ENCODE measurements at regions not wholly inside any gene's neighbourhood (a gene's known extent, or its start where the extent isn't known, plus 50 kb on each side); places are given as distances from the start of the nearest gene placed in this dataset.

DNA sequence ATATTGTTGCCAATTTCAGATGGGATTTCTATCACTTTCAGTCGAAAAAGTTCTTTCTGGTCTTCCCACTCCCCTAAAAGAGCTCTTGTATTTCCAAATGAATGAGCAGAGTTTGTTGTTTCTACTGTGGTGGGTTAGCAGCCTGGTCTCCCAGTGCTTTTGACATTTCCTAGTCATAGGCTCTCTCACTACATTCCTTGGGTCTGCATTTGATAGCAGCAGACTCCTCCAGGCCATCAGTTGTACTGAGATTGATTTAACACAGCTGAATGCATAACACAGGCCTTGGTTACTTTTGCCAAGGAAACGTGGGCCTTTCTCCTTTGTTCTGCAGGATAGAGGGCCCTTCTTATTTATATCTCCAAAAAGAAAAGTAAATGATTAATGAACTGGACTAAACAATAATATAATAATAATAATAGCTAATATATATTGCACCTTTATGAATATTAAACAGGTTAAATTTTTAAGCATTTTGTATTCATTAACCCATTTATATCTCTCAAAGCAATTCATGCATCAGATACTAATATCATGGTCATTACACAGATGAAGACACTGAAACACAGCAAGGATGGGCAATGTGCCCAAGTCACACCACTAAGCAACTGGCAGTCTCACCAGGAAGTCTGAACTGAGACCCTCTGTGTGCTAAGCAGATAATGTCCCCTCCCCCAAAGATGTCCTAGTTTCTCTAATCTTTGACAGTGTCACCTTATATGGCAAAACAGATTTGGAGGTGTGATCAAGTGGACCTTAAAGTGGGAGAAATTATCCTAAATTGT, 1579.2 kb downstream of the AACS start:
- no peak overlapping the region for H3K27ac ChIP-seq (ENCODE audit: poor library complexity, severe bottlenecking)
- no peaks in the 10 kb centered on the region for H3K9me3 ChIP-seq (ENCODE audit: severe bottlenecking)
- H3K36me3 ChIP-seq (ENCODE audit: low read depth), result no peaks in the 10 kb centered on the region
- H3K4me1 ChIP-seq (ENCODE audit: insufficient read depth, poor library complexity, severe bottlenecking), result no peaks in the 10 kb centered on the region
- no peaks in the 10 kb centered on the region for H3K27me3 ChIP-seq (ENCODE audit: insufficient read depth, poor library complexity, severe bottlenecking)
- no peak overlapping the region for H3K4me3 ChIP-seq (ENCODE audit: severe bottlenecking)
- TF ChIP-seq, protein P1, sequence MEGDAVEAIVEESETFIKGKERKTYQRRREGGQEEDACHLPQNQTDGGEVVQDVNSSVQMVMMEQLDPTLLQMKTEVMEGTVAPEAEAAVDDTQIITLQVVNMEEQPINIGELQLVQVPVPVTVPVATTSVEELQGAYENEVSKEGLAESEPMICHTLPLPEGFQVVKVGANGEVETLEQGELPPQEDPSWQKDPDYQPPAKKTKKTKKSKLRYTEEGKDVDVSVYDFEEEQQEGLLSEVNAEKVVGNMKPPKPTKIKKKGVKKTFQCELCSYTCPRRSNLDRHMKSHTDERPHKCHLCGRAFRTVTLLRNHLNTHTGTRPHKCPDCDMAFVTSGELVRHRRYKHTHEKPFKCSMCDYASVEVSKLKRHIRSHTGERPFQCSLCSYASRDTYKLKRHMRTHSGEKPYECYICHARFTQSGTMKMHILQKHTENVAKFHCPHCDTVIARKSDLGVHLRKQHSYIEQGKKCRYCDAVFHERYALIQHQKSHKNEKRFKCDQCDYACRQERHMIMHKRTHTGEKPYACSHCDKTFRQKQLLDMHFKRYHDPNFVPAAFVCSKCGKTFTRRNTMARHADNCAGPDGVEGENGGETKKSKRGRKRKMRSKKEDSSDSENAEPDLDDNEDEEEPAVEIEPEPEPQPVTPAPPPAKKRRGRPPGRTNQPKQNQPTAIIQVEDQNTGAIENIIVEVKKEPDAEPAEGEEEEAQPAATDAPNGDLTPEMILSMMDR (IDR thresholded peaks at IDR 0.05; ENCODE audit: poor library complexity, severe bottlenecking), result no peak
- ATAC-seq (ENCODE audit: low read depth) (no peak), DNase-seq (ENCODE audit: low spot score) (no peak)

DNA sequence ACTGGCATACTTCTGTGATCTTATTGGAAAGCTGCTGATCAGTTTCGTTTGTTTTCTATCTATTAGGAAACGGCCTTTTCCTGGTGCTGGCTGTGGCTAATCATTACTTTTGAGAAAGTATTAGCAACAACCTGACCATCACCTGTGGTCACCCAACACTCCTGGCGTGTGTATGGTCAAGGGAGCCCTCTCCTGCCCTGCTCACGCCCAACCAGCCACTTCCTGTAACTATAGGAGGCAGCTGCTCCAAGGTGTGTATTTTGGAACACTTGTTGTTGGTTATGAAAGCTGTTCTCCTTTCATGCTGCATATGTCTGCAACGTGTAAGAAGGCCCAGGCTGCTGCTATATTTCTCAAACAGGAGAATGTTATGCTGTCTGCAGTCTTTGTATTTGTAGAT, 1582.8 kb downstream of the AACS start:
- H3K36me3 ChIP-seq (ENCODE audit: low read depth), result no peaks in the 10 kb centered on the region
- no peaks in the 10 kb centered on the region for H3K4me1 ChIP-seq (ENCODE audit: insufficient read depth, poor library complexity, severe bottlenecking)
- ATAC-seq (ENCODE audit: low read depth) (no peak), DNase-seq (ENCODE audit: low spot score) (no peak)
- H3K27ac ChIP-seq (ENCODE audit: poor library complexity, severe bottlenecking), result no peak overlapping the region
- no peaks in the 10 kb centered on the region for H3K9me3 ChIP-seq (ENCODE audit: severe bottlenecking)
- H3K4me3 ChIP-seq (ENCODE audit: severe bottlenecking), result no peak overlapping the region
- no peaks in the 10 kb centered on the region for H3K27me3 ChIP-seq (ENCODE audit: insufficient read depth, poor library complexity, severe bottlenecking)
- TF ChIP-seq, protein P1 (IDR thresholded peaks at IDR 0.05; ENCODE audit: poor library complexity, severe bottlenecking), result no peak

DNA sequence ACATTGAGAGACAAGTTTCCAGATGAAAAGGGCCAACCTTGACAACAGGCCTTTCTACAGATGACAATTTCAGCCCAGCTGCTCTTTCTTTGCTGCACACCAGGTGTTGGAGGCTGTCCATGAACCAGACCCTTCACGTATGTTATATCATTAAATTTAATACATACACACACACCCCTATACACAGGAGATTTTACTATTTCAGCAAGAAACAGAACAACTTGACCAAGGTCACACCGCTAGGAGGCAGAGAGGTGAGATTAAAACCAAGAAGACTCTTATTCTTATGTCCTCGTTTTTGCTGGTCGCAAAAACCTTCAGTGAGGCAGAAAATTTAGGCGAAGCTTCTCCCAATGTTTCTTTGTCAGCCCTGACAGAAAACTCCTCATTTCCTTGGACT, 1585.9 kb downstream of the AACS start:
- no peaks in the 10 kb centered on the region for H3K36me3 ChIP-seq (ENCODE audit: low read depth)
- H3K4me3 ChIP-seq (ENCODE audit: severe bottlenecking), result no peak overlapping the region
- no peaks in the 10 kb centered on the region for H3K27me3 ChIP-seq (ENCODE audit: insufficient read depth, poor library complexity, severe bottlenecking)
- no peak for DNase-seq (ENCODE audit: low spot score)
- no peaks in the 10 kb centered on the region for H3K4me1 ChIP-seq (ENCODE audit: insufficient read depth, poor library complexity, severe bottlenecking)
- no peaks in the 10 kb centered on the region for H3K9me3 ChIP-seq (ENCODE audit: severe bottlenecking)
- TF ChIP-seq, protein P1 (IDR thresholded peaks at IDR 0.05; ENCODE audit: poor library complexity, severe bottlenecking), result no peak
- no peak overlapping the region for H3K27ac ChIP-seq (ENCODE audit: poor library complexity, severe bottlenecking)
- no peak for ATAC-seq (ENCODE audit: low read depth)

GRCh38 chr12:126663304-126664094, 1598.3 kb downstream of the AACS start:
- DNase-seq (ENCODE audit: low spot score) (no peak), ATAC-seq (ENCODE audit: low read depth) (peak; percentile 50; the same call in 2 of the 3 replicates)
- no peak overlapping the region for H3K4me3 ChIP-seq (ENCODE audit: severe bottlenecking)

More at GRCh38 chr12:126663304-126664094, 1598.3 kb downstream of the AACS start:
- TF ChIP-seq, protein P1 (IDR thresholded peaks at IDR 0.05; ENCODE audit: poor library complexity, severe bottlenecking), result peak; percentile 38
- Histone ChIP-seq H3K36me3 (ENCODE audit: low read depth) (no peaks in the 10 kb centered on the region), H3K4me1 (ENCODE audit: insufficient read depth, poor library complexity, severe bottlenecking) (peaks cover 26% of the 10 kb centered on the region), H3K27ac (ENCODE audit: poor library complexity, severe bottlenecking) (no peak overlapping the region), H3K27me3 (ENCODE audit: insufficient read depth, poor library complexity, severe bottlenecking) (no peaks in the 10 kb centered on the region), H3K9me3 (ENCODE audit: severe bottlenecking) (no peaks in the 10 kb centered on the region)
